Neural cell (in vitro differentiated cells): ENCODE measurements at regions not wholly inside any gene's neighbourhood (a gene's known extent, or its start where the extent isn't known, plus 50 kb on each side); places are given as distances from the start of the nearest gene placed in this dataset.

Experiments
- H2AFZ ChIP-seq: fragments of 200-600, 300-800 bp; sonication (generic), shearing (Covaris generic); 2 replicates; pipeline ENCODE4 v1.6.0; 2014; ENCODE audit warnings: low read depth, mild to moderate bottlenecking, antibody characterized with exemption, low read length, moderate library complexity
- H3F3A ChIP-seq: fragments of 200-600 bp; shearing (Covaris generic); 2 replicates; pipeline ENCODE4 v1.6.1; 2016; ENCODE audit warnings: mild to moderate bottlenecking, moderate library complexity, mixed read lengths, antibody characterized with exemption, low read length; ENCODE audit not compliant: insufficient read depth, poor library complexity, severe bottlenecking
- H3K27ac ChIP-seq: fragments of 200-600, 300-800 bp; sonication (generic), shearing (Covaris generic); 2 replicates; pipeline ENCODE4 v1.5.1; 2014; ENCODE audit warnings: mild to moderate bottlenecking, low read length, moderate library complexity
- H3K27me3 ChIP-seq: fragments of 300-800, 200-600 bp; sonication (generic), shearing (Covaris generic); 2 replicates; pipeline ENCODE4 v1.6.0; 2014; ENCODE audit warnings: mild to moderate bottlenecking, low read depth, low read length, moderate library complexity; ENCODE audit not compliant: insufficient read depth
- H3K36me3 ChIP-seq: fragments of 300-800, 200-600 bp; sonication (generic), shearing (Covaris generic); 2 replicates; pipeline ENCODE4 v1.5.1; 2014; ENCODE audit warnings: mild to moderate bottlenecking, antibody characterized with exemption, low read length, moderate library complexity; ENCODE audit not compliant: insufficient read depth
- H3K4me2 ChIP-seq: fragments of 300-800, 200-600 bp; sonication (generic), shearing (Covaris generic); 2 replicates; pipeline ENCODE4 v1.6.0; 2014; ENCODE audit warnings: mild to moderate bottlenecking, low read length
- H3K4me3 ChIP-seq: fragments of 300-800, 200-600 bp; sonication (generic), shearing (Covaris generic); 2 replicates; pipeline ENCODE4 v1.5.1; 2014; ENCODE audit warnings: mild to moderate bottlenecking, low read length, moderate library complexity
- H3K79me2 ChIP-seq: fragments of 200-600 bp; shearing (Covaris generic); replicated peaks from 2 replicates; pipeline ENCODE4 v1.6.0; 2014; ENCODE audit warnings: mild to moderate bottlenecking, low read length, moderate library complexity; ENCODE audit not compliant: insufficient read depth
- H3K9ac ChIP-seq: fragments of 300-800, 200-600 bp; sonication (generic), shearing (Covaris generic); 2 replicates; pipeline ENCODE4 v1.6.1; 2016; ENCODE audit warnings: mild to moderate bottlenecking, low read length, mixed read lengths
- H3K9me2 ChIP-seq: fragments of 200-600 bp; shearing (Covaris generic); 2 replicates; pipeline ENCODE4 v1.6.1; 2016; ENCODE audit warnings: mild to moderate bottlenecking, low read length, mixed read lengths; ENCODE audit not compliant: insufficient read depth
- H3K9me3 ChIP-seq: fragments of 200-600, 300-800 bp; sonication (generic), shearing (Covaris generic); 2 replicates; pipeline ENCODE4 v1.6.1; 2016; ENCODE audit warnings: mild to moderate bottlenecking, mixed run types, low read length, moderate library complexity, mixed read lengths
- H4K20me1 ChIP-seq: fragments of 200-600 bp; shearing (Covaris generic); 2 replicates; pipeline ENCODE4 v1.6.1; 2016; ENCODE audit warnings: mild to moderate bottlenecking, mixed run types; ENCODE audit not compliant: insufficient read depth
- CTCF ChIP-seq: fragments of 450-650 bp; IDR thresholded peaks from 2 replicates; pipeline ENCODE4 v1.5.1; 2014; ENCODE audit warnings: antibody characterized with exemption, mild to moderate bottlenecking, moderate library complexity; ENCODE audit not compliant: poor library complexity, severe bottlenecking
- EP300 ChIP-seq: fragments of 450-650 bp; conservative IDR thresholded peaks from 2 replicates; pipeline ENCODE4 v1.6.1; 2014; ENCODE audit warnings: antibody characterized with exemption, mild to moderate bottlenecking, moderate library complexity; ENCODE audit not compliant: poor library complexity, severe bottlenecking
- EZH2 ChIP-seq: fragments of 200-600, 300-800 bp; shearing (Covaris generic), sonication (generic); IDR thresholded peaks from 2 replicates; pipeline ENCODE4 v1.6.1; 2014; ENCODE audit warnings: antibody characterized with exemption, low read length, borderline replicate concordance, mild to moderate bottlenecking; ENCODE audit not compliant: insufficient read depth, poor library complexity, severe bottlenecking
- MXI1 ChIP-seq: fragments of 450-650 bp; conservative IDR thresholded peaks from 2 replicates; pipeline ENCODE4 v1.6.1; 2014; ENCODE audit warnings: antibody characterized with exemption, mild to moderate bottlenecking; ENCODE audit not compliant: poor library complexity, severe bottlenecking
- POLR2AphosphoS5 ChIP-seq: IDR thresholded peaks from 2 replicates; pipeline ENCODE4 v1.6.1; 2012
- RAD21 ChIP-seq: fragments of 450-650 bp; conservative IDR thresholded peaks from 2 replicates; pipeline ENCODE4 v1.6.1; 2014; ENCODE audit warnings: antibody characterized with exemption, mild to moderate bottlenecking, moderate library complexity
- REST ChIP-seq: IDR thresholded peaks from 2 replicates; pipeline ENCODE4 v1.6.1; 2012; ENCODE audit warnings: borderline replicate concordance
- SMC3 ChIP-seq: fragments of 450-650 bp; conservative IDR thresholded peaks from 2 replicates; pipeline ENCODE4 v1.6.1; 2014; ENCODE audit warnings: antibody characterized with exemption, mild to moderate bottlenecking, moderate library complexity; ENCODE audit not compliant: poor library complexity
- TAF1 ChIP-seq: IDR thresholded peaks from 2 replicates; pipeline ENCODE4 v1.6.1; 2012; ENCODE audit warnings: low read depth

- H3K27me3 ChIP-seq = no peaks in the 10 kb centered on the region
- H3K9me2 ChIP-seq = no peaks in the 10 kb centered on the region
- no peaks in the 10 kb centered on the region for H3K79me2 ChIP-seq
- no peaks in the 10 kb centered on the region for H3K9me3 ChIP-seq
- H3K27ac ChIP-seq = no peak overlapping the region
- no peak overlapping the region for H3K4me2 ChIP-seq
- TF ChIP-seq TAF1 (no peak), RAD21 (no peak), SMC3 (no peak), EP300 (no peak), EZH2 (no peak), MXI1 (no peak)
- no peak overlapping the region for H3K4me3 ChIP-seq
- H3K9ac ChIP-seq = no peak overlapping the region
- H3F3A ChIP-seq = no peaks in the 10 kb centered on the region
- H4K20me1 ChIP-seq = no peaks in the 10 kb centered on the region
- H3K36me3 ChIP-seq = no peaks in the 10 kb centered on the region
- no peak overlapping the region for H2AFZ ChIP-seq
Measured at GRCh38 chr22:19640306-19640705, 74.0 kb upstream of the SEPTIN5 start.

DNA sequence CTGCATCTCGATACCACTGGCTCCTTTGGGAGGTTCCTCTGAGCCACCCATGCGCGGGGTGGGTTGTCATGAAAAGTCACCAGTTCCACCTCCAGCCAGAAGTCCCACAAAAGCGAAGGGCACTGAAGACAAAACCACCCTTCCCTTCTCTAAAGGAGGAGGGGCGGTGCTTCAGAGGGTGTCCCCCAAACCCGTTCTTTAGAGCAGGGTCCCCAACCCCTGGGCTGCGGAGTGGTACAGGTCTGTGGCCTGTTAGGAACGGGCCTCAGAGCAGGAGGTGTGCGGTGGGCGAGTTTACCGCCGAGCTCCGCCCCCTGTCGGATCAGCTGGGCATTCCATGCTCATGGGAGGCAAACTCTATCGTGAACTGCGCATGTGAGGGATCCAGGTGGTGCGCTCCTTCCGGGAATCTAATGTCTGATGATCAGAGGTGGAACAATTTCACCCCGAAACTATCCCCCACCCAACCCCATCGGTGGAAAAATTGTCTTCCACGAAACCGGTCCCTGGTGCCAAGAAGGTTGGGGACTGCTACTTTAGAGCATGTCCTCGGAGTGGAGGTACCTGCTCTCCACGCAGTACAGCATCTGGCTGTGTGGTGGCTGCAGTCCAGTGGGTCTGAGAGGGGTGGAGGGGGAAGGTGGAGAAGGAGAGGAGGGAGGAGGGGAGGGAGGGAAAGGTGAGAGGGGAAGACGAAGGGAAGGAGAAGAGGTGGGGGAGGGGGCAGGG, 72.9 kb upstream of the SEPTIN5 start:
- no peak overlapping the region for H3K9ac ChIP-seq
- H3K4me2 ChIP-seq = no peak overlapping the region
- H3K36me3 ChIP-seq = no peaks in the 10 kb centered on the region
- no peak overlapping the region for H2AFZ ChIP-seq
- H3K9me2 ChIP-seq = no peaks in the 10 kb centered on the region
- no peaks in the 10 kb centered on the region for H3K9me3 ChIP-seq
- no peak for TF ChIP-seq RAD21
- no peak for TF ChIP-seq POLR2AphosphoS5
- no peak for TF ChIP-seq REST
- no peak for TF ChIP-seq MXI1
- no peak for TF ChIP-seq EP300
- TF ChIP-seq CTCF = no peak
- TF ChIP-seq SMC3 = no peak
- no peak for TF ChIP-seq TAF1
- TF ChIP-seq EZH2 = no peak
- H4K20me1 ChIP-seq = no peaks in the 10 kb centered on the region
- H3F3A ChIP-seq = no peaks in the 10 kb centered on the region
- no peak overlapping the region for H3K27ac ChIP-seq
- no peaks in the 10 kb centered on the region for H3K79me2 ChIP-seq
- H3K4me3 ChIP-seq = no peak overlapping the region
- no peaks in the 10 kb centered on the region for H3K27me3 ChIP-seq
